Stimulated activated naive B cell treated with anti-CD40 and anti-IgM and Interleukin-4, amounts not matched to agents 10 μg/mL and 1 μg/mL and 100 μg/mL, for 72 hours (primary cell): ENCODE measurements at regions not wholly inside any gene's neighbourhood (a gene's known extent, or its start where the extent isn't known, plus 50 kb on each side); places are given as distances from the start of the nearest gene placed in this dataset.
A peak's percentile ranks its signal among the peaks of the same experiment; 100 is the strongest.

Experiments
- ATAC-seq, 2 donors: fragments of 150-1000 bp; cut with Tn5 transposase; replicated peaks; 2 replicates each; pipeline ENCODE4 v1.10.0; 2021; ENCODE audit warnings: moderate library complexity in 1 of 2
- DNase-seq: peaks from one replicate; pipeline ENCODE4 v3.0.0; 2021
- H3K27ac Mint-ChIP-seq: one replicate; pipeline ENCODE4 v1.8.0; 2022; ENCODE audit warnings: mild to moderate bottlenecking, mixed read lengths
- H3K27me3 Mint-ChIP-seq, 2 donors: one replicate each; pipeline ENCODE4 v1.8.0; 2022; ENCODE audit warnings: mixed read lengths in 2 of 2
- H3K36me3 Mint-ChIP-seq, 2 donors: one replicate each; pipeline ENCODE4 v1.8.0; 2022; ENCODE audit warnings: mixed read lengths in 2 of 2, mild to moderate bottlenecking in 1 of 2
- H3K4me1 Mint-ChIP-seq, 2 donors: one replicate each; pipeline ENCODE4 v1.8.0; 2022; ENCODE audit warnings: mixed read lengths in 2 of 2, mild to moderate bottlenecking in 1 of 2
- H3K4me3 Mint-ChIP-seq, 2 donors: one replicate each; pipeline ENCODE4 v1.8.0; 2022; ENCODE audit warnings: mild to moderate bottlenecking in 2 of 2, mixed read lengths in 2 of 2, moderate library complexity in 1 of 2
- H3K9me3 Mint-ChIP-seq, 2 donors: one replicate each; pipeline ENCODE4 v1.8.0; 2022; ENCODE audit warnings: mixed read lengths in 2 of 2, mild to moderate bottlenecking in 1 of 2

DNA sequence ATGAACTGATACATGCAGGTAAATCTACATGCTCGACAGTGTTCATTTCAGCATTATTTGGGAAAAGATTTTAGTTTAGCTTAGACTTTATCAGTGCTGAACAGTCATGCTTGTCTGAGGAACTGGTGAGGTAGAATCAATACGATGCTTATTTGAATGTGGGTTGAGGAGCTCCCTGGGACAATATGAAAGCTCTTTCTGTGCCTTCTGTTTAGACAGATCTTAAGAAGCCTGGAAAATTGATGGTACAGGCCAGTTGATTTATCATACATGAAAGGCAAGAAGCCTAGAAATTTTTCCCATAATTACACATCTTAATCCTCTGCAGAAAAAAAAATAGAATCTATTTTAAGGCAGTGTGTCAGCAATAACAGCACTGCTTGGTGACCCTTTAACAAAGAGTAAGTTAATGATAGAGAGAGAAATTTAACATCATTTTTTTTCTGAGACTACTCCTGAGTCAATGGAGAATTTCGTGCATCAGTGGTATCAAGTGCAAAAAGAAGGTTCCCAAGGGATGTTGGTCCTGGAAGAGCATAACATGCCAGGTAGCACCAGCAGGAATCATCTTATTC lies 252.2 kb upstream of the CDH20 start:
- H3K4me3 Mint-ChIP-seq, result no peak overlapping the region
- DNase-seq, result no peak
- H3K4me1 Mint-ChIP-seq, result no peaks in the 10 kb centered on the region
- no peak for ATAC-seq
- no peaks in the 10 kb centered on the region for H3K36me3 Mint-ChIP-seq
- no peak overlapping the region for H3K27ac Mint-ChIP-seq
- peaks cover 0 to 2% of the 10 kb centered on the region in 2 donors for H3K9me3 Mint-ChIP-seq
- no peaks in the 10 kb centered on the region for H3K27me3 Mint-ChIP-seq

DNA sequence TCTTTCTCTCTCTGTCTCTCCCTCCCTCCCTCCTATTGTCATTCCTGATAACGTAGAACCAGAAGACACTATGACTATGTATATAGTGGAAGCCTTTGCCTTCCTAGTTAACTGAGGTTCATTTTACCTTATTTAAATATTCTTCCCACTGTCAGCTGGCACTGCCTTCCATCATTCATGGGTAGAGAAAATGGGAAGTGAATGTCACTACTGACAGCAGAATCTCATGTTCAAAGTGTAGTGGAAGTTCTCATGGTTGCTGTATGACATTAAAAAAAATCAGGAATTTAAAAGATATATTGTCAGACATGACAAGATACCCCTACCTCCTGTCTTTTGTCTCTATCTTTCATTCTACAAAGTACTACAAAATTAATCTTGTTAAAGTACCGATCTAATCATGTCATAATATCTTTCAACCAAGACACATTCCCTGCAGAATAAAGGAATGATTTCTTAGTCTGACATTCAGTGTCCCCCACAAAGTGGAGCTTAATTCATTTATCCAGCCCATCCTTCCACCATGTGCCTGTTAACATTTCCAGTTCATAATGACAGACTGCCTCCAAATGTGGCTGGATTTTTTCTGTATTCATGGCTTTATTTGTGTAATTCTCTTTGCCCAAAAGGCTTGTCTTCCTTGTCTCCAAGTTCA lies 250.1 kb upstream of the CDH20 start:
- DNase-seq, result no peak
- Mint-ChIP-seq H3K9me3 (peaks cover 0 to 2% of the 10 kb centered on the region in 2 donors), H3K27me3 (no peaks in the 10 kb centered on the region), H3K36me3 (no peaks in the 10 kb centered on the region), H3K27ac (no peak overlapping the region), H3K4me3 (no peak overlapping the region), H3K4me1 (no peaks in the 10 kb centered on the region)
- ATAC-seq, result no peak

DNA sequence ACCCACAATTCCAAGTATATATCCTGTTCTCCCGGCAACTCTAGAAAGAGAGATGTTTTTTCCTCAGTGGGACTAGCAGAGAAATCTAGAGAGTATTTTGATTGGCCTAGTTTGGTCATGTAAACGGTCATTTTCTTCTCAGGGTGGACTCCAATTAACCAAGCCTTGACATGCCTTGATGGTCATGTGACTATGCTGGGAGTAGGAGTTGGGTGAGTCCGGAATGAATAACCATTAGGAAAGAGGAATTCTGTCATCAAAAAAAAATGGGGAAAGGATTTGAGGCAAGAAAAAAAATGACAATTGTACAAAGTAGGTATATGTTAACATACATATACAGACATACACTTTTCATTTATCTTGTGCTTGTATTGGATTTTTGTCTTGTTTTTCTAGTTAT lies 248.2 kb upstream of the CDH20 start:
- no peak for ATAC-seq
- Mint-ChIP-seq H3K4me3 (no peak overlapping the region), H3K36me3 (no peaks in the 10 kb centered on the region), H3K4me1 (no peaks in the 10 kb centered on the region), H3K27me3 (no peaks in the 10 kb centered on the region), H3K27ac (no peak overlapping the region), H3K9me3 (no peaks in the 10 kb centered on the region)
- no peak for DNase-seq

DNA sequence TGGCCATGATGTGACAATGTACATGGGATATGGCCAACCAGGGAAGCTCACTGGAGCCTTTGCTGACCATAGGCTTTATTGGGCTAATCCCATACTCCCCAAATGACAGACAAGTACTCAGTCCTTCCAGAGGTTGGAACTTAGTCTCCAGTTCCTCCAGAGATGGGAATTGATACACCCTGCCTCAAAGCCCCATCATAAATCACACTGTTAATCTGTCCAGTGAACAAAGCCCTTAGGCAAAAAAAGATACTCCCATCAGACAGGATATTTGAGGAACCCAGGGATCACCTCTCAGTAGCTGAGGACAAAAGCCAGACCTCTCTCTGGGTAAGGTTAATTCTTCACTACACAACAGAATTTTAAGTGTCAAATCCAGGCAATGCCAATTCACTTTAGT lies 247.5 kb upstream of the CDH20 start:
- H3K36me3 Mint-ChIP-seq, result no peaks in the 10 kb centered on the region

GRCh38 chr18:61086657-61087056 lies 246.6 kb upstream of the CDH20 start:
- Mint-ChIP-seq H3K4me1 (no peaks in the 10 kb centered on the region), H3K9me3 (no peaks in the 10 kb centered on the region), H3K27ac (no peak overlapping the region), H3K27me3 (no peaks in the 10 kb centered on the region), H3K36me3 (no peaks in the 10 kb centered on the region), H3K4me3 (no peak overlapping the region)
- no peak for DNase-seq
- no peak for ATAC-seq

More for the DNA sequence above, 247.5 kb upstream of the CDH20 start:
- Mint-ChIP-seq H3K9me3 (no peaks in the 10 kb centered on the region), H3K4me1 (no peaks in the 10 kb centered on the region), H3K27ac (no peak overlapping the region), H3K27me3 (no peaks in the 10 kb centered on the region), H3K4me3 (no peak overlapping the region)
- no peak for ATAC-seq
- no peak for DNase-seq

- no peaks in the 10 kb centered on the region for H3K36me3 Mint-ChIP-seq
- no peak overlapping the region for H3K4me3 Mint-ChIP-seq
- no peak overlapping the region for H3K27ac Mint-ChIP-seq
- ATAC-seq (no peak), DNase-seq (no peak)
- no peaks in the 10 kb centered on the region for H3K9me3 Mint-ChIP-seq
- H3K27me3 Mint-ChIP-seq, result no peaks in the 10 kb centered on the region
- H3K4me1 Mint-ChIP-seq, result no peaks in the 10 kb centered on the region
Measured at GRCh38 chr18:61091379-61091778, 241.9 kb upstream of the CDH20 start.

DNA sequence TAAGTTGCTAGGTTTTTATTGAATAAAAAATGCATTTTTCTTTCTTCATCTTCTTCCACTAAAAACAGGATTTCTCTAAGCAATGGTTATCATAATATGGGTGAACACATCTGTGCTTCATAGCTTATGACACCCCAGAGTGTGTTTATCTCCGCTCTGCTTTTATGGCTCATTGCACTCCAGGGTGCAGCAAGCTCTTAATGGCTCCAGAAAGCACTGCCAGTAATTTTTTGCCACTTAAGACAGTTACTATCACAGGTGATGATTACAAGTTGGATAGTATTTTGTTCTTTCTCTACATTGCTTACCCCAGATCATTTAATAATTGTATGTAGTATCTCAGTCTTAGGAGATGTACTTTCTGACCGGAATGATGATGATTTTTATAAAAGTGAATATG lies 239.3 kb upstream of the CDH20 start:
- no peak for ATAC-seq
- H3K4me1 Mint-ChIP-seq, result no peaks in the 10 kb centered on the region
- no peaks in the 10 kb centered on the region for H3K36me3 Mint-ChIP-seq
- H3K9me3 Mint-ChIP-seq, result no peaks in the 10 kb centered on the region
- H3K4me3 Mint-ChIP-seq, result no peak overlapping the region
- no peak for DNase-seq
- H3K27ac Mint-ChIP-seq, result no peak overlapping the region
- H3K27me3 Mint-ChIP-seq, result no peaks in the 10 kb centered on the region

DNA sequence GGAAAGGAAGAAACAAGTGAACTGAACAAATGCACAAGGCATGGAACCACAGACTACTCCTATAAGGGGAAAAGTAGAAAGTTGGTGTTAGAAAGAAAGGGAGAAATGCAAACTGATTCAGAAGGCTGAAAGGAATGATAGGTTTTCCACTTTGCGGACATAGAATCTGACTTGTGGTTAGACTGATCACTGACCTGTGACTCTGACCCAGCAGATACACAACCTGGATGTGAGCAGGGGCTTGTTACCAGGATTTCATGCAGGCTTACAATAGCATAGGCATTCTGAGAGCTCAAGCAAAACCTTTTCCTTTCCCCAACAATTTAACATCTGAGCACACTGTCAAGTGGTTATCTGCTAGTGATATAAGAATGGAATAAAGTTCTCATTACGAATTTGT lies 237.0 kb upstream of the CDH20 start:
- no peaks in the 10 kb centered on the region for H3K9me3 Mint-ChIP-seq
- H3K4me1 Mint-ChIP-seq, result no peaks in the 10 kb centered on the region
- no peak overlapping the region for H3K27ac Mint-ChIP-seq
- no peaks in the 10 kb centered on the region for H3K36me3 Mint-ChIP-seq
- DNase-seq (no peak), ATAC-seq (no peak)
- H3K27me3 Mint-ChIP-seq, result no peaks in the 10 kb centered on the region
- H3K4me3 Mint-ChIP-seq, result no peak overlapping the region

- ATAC-seq (no peak), DNase-seq (no peak)
- Mint-ChIP-seq H3K4me3 (no peak overlapping the region), H3K27ac (no peak overlapping the region), H3K4me1 (no peaks in the 10 kb centered on the region), H3K27me3 (no peaks in the 10 kb centered on the region), H3K36me3 (no peaks in the 10 kb centered on the region), H3K9me3 (peaks cover 0 to 1% of the 10 kb centered on the region in 2 donors)
Measured at GRCh38 chr18:61107113-61107512, 226.1 kb upstream of the CDH20 start.

- no peak overlapping the region for H3K27ac Mint-ChIP-seq
- no peaks in the 10 kb centered on the region for H3K27me3 Mint-ChIP-seq
- H3K9me3 Mint-ChIP-seq, result peaks cover 0 to 1% of the 10 kb centered on the region in 2 donors
- H3K4me1 Mint-ChIP-seq, result no peaks in the 10 kb centered on the region
- H3K36me3 Mint-ChIP-seq, result no peaks in the 10 kb centered on the region
- ATAC-seq (no peak), DNase-seq (no peak)
- H3K4me3 Mint-ChIP-seq, result no peak overlapping the region
Measured at GRCh38 chr18:61108706-61109105, 224.5 kb upstream of the CDH20 start.

GRCh38 chr18:61123309-61123708 lies 209.9 kb upstream of the CDH20 start:
- Mint-ChIP-seq H3K9me3 (peaks cover 2 to 4% of the 10 kb centered on the region in 2 donors), H3K4me3 (no peak overlapping the region), H3K4me1 (no peaks in the 10 kb centered on the region), H3K27me3 (no peaks in the 10 kb centered on the region), H3K36me3 (no peaks in the 10 kb centered on the region), H3K27ac (no peak overlapping the region)
- ATAC-seq, result no peak
- no peak for DNase-seq

DNA sequence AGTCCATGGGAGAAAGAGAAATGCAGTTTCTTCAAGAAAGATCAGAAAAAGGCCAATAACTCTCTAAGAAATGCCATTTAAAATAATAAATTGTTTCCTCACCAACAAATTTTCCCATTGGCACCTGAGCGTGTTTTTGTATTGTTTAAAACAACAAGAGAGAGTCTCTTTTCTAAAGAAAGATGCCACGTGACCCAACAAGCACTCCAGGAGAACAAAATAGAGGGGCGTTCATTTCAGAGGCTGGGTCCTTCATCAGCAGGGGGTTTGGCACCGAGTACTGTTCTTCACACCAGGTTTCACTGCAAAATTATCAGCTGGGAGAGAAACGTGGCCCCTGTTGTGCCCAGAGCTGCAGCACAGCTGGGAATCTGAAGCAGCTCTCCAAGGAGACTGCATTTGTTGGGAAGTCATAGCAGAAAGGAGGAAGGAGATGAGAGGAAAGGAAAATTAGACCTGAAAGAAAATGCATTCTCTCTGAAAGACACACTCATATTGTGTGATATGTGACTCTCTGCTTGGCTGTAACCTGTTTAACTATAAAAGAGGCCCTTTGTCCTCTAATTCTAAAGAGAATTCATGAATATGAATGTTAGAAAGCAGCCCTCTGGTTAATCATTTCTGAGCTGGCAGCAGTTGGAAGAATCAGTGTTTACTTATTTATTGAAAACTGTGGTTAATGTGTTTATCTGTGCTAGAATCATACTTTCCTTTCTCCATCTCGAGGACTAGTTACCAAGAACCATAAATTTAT lies 205.3 kb upstream of the CDH20 start:
- no peaks in the 10 kb centered on the region for H3K36me3 Mint-ChIP-seq
- H3K9me3 Mint-ChIP-seq, result peaks cover 0 to 2% of the 10 kb centered on the region in 2 donors
- ATAC-seq (no peak), DNase-seq (no peak)
- no peaks in the 10 kb centered on the region for H3K27me3 Mint-ChIP-seq
- no peak overlapping the region for H3K4me3 Mint-ChIP-seq
- H3K27ac Mint-ChIP-seq, result no peak overlapping the region
- H3K4me1 Mint-ChIP-seq, result no peaks in the 10 kb centered on the region

DNA sequence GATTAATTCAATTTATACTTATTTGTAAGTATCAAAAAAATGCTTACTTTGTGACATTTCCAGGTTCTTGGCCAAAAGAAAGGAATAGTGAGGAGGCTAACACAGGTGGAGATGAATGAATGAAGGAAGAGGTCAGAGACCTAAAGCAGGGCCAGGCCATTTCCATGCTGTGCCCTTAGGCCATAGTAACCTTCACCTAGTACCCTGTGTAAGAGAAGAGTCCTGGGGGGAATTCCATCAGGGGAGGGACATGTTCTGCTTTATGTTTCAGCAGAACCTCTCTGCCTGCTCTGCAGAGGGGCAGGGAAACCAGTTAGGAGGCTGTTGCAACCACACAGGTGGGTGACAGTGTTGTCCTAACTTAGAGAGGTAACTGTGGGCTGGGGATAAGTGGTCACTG lies 204.2 kb upstream of the CDH20 start:
- no peaks in the 10 kb centered on the region for H3K27me3 Mint-ChIP-seq
- no peaks in the 10 kb centered on the region for H3K4me1 Mint-ChIP-seq
- ATAC-seq (peak; percentile 27 to 47), DNase-seq (no peak)
- no peak overlapping the region for H3K4me3 Mint-ChIP-seq
- H3K27ac Mint-ChIP-seq, result no peak overlapping the region
- H3K9me3 Mint-ChIP-seq, result peaks cover 0 to 2% of the 10 kb centered on the region in 2 donors
- H3K36me3 Mint-ChIP-seq, result no peaks in the 10 kb centered on the region

GRCh38 chr18:61132031-61132430 lies 201.2 kb upstream of the CDH20 start:
- H3K4me1 Mint-ChIP-seq, result no peaks in the 10 kb centered on the region
- no peak for DNase-seq
- no peaks in the 10 kb centered on the region for H3K9me3 Mint-ChIP-seq
- no peak overlapping the region for H3K27ac Mint-ChIP-seq
- no peaks in the 10 kb centered on the region for H3K36me3 Mint-ChIP-seq
- no peaks in the 10 kb centered on the region for H3K27me3 Mint-ChIP-seq
- H3K4me3 Mint-ChIP-seq, result no peak overlapping the region
- ATAC-seq, result no peak

GRCh38 chr18:61133783-61134182 lies 199.4 kb upstream of the CDH20 start:
- H3K36me3 Mint-ChIP-seq, result no peaks in the 10 kb centered on the region
- no peak for DNase-seq
- no peaks in the 10 kb centered on the region for H3K9me3 Mint-ChIP-seq
- no peak overlapping the region for H3K4me3 Mint-ChIP-seq
- H3K4me1 Mint-ChIP-seq, result no peaks in the 10 kb centered on the region
- no peak overlapping the region for H3K27ac Mint-ChIP-seq
- no peaks in the 10 kb centered on the region for H3K27me3 Mint-ChIP-seq
- no peak for ATAC-seq
